ENCODE measurements at regions not wholly inside any gene's neighbourhood (a gene's known extent, or its start where the extent isn't known, plus 50 kb on each side); places are given as distances from the start of the nearest gene placed in this dataset.
"Not testable (repeated sequence)": the region's sequence is repeated elsewhere in the genome, so short reads cannot be mapped to it uniquely, and the experiment has no call there.

DNA sequence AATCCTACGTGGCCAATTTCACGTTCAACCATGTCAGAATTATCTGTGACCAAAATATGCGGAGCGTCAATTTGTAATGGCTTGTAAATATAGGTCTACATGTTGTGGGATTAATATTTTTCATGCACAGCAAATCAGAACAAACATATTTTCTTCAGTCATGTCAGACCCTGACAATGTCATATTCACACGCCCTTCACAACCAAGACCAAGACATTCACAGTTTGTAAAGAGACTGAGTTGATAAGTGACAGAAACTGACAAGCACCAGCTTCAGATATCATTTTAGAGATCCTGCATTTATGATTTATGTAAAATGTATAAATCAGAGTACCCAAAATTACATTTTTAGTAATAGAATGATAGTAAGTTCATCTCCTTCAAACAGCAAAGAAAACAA, 57.3 kb upstream of the NOVA1 start:
- Histone ChIP-seq H3K4me1 (no peaks in the 10 kb centered on the region), H3K4me3 (no peak overlapping the region), H3K9me3 (no peaks in the 10 kb centered on the region), H3K27me3 (no peaks in the 10 kb centered on the region), H3K27ac (no peak overlapping the region), H3K36me3 (no peaks in the 10 kb centered on the region)
- WGBS, 2 donors (ENCODE audit: low coverage in 1 of 2): 78 to 96% methylated on average over 5 of the region's 5 CpGs
- no peak for ATAC-seq
- TF ChIP-seq CTCF (IDR thresholded peaks at IDR 0.05) (no peak), POLR2AphosphoS5 (IDR thresholded peaks at IDR 0.05) (no peak), EP300 (IDR thresholded peaks at IDR 0.05) (no peak), POLR2A (IDR thresholded peaks at IDR 0.05) (no peak)

- H3K4me3 ChIP-seq: no peak overlapping the region
- H3K27ac ChIP-seq: no peak overlapping the region
- 5 to 6% methylated on average over 1 of the region's 1 CpG for WGBS, 2 donors (ENCODE audit: low coverage in 1 of 2)
- no peak for ATAC-seq
- no peaks in the 10 kb centered on the region for H3K4me1 ChIP-seq
- no peaks in the 10 kb centered on the region for H3K9me3 ChIP-seq
- H3K27me3 ChIP-seq: no peaks in the 10 kb centered on the region
- TF ChIP-seq CTCF (IDR thresholded peaks at IDR 0.05): no peak
- no peak for TF ChIP-seq POLR2A (IDR thresholded peaks at IDR 0.05)
- TF ChIP-seq POLR2AphosphoS5 (IDR thresholded peaks at IDR 0.05): no peak
- no peaks in the 10 kb centered on the region for H3K36me3 ChIP-seq
Measured at GRCh38 chr14:26663506-26663905, 65.7 kb upstream of the NOVA1 start.

- not testable (repeated sequence) for H3K36me3 ChIP-seq, ATAC-seq, H3K27me3 ChIP-seq, H3K4me3 ChIP-seq, H3K9me3 ChIP-seq, H3K4me1 ChIP-seq, H3K27ac ChIP-seq
- WGBS, 2 donors (ENCODE audit: low coverage in 1 of 2): 88 to 95% methylated on average over 6 to 11 of the region's 31 CpGs
Measured at GRCh38 chr14:26678732-26679420, 81.0 kb upstream of the NOVA1 start.

DNA sequence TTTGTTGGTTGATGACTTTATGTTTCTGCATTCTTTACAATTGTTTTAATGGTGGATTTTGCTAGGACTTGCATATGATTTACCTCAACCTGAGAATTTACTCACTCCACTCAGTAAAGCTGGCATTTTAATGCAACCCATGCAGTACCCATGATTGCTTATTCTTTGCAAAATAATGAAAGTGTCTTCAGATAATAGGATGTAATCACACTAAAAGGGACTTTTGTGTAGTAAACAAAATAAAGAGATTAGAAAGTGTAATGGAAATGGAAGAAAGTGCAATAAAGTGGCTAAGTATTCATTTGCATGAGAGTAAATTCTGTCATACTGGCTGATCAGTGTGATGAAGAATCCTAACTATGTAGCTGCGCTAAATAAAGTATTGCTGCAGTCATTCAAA, 87.6 kb upstream of the NOVA1 start:
- Histone ChIP-seq H3K9me3 (no peaks in the 10 kb centered on the region), H3K4me1 (no peaks in the 10 kb centered on the region), H3K27ac (no peak overlapping the region), H3K36me3 (no peaks in the 10 kb centered on the region), H3K4me3 (no peak overlapping the region), H3K27me3 (no peaks in the 10 kb centered on the region)
- ATAC-seq: no peak
- TF ChIP-seq POLR2AphosphoS5 (IDR thresholded peaks at IDR 0.05) (no peak), POLR2A (IDR thresholded peaks at IDR 0.05) (no peak), CTCF (IDR thresholded peaks at IDR 0.05) (no peak), EP300 (IDR thresholded peaks at IDR 0.05) (no peak)
- WGBS, 2 donors (ENCODE audit: low coverage in 1 of 2): 83 to 100% methylated on average over 1 of the region's 1 CpG

- WGBS, 2 donors (ENCODE audit: low coverage in 1 of 2): 71% methylated on average over 2 of the region's 2 CpGs; no CpG with 5 or more reads in 1 of the 2 donors
- TF ChIP-seq CTCF (IDR thresholded peaks at IDR 0.05): no peak
- no peak for TF ChIP-seq POLR2A (IDR thresholded peaks at IDR 0.05)
- TF ChIP-seq POLR2AphosphoS5 (IDR thresholded peaks at IDR 0.05): no peak
- no peak for TF ChIP-seq EP300 (IDR thresholded peaks at IDR 0.05)
- Histone ChIP-seq H3K27me3 (no peaks in the 10 kb centered on the region), H3K36me3 (no peaks in the 10 kb centered on the region), H3K4me3 (no peak overlapping the region), H3K9me3 (no peaks in the 10 kb centered on the region), H3K27ac (no peak overlapping the region), H3K4me1 (no peaks in the 10 kb centered on the region)
- ATAC-seq: no peak
Measured at GRCh38 chr14:26687301-26687837, 89.5 kb upstream of the NOVA1 start.

Data from gastroesophageal sphincter (tissue), 4 donors.